Esophagus squamous epithelium (tissue), 4 donors: ENCODE measurements at regions not wholly inside any gene's neighbourhood (a gene's known extent, or its start where the extent isn't known, plus 50 kb on each side); places are given as distances from the start of the nearest gene placed in this dataset.

ENCODE experiments used
- POLR2A ChIP-seq, 4 donors: fragments of 450-650 bp; IDR thresholded peaks; one replicate each; pipeline ENCODE4 v1.6.1; 2017; ENCODE audit warnings: antibody characterized with exemption in 4 of 4, mild to moderate bottlenecking in 4 of 4, moderate library complexity in 3 of 4
- TF ChIP-seq, protein P1 (sequence below), 6 experiments: fragments of 450-650 bp in 4 of 6; fragments of 200-600 bp in 2 of 6; sonication (generic) in 2 of 6; IDR thresholded peaks; one replicate each; pipeline ENCODE4 v1.5.1; 2016 to 2019; ENCODE audit warnings: antibody characterized with exemption in 6 of 6, mild to moderate bottlenecking in 4 of 6, moderate library complexity in 4 of 6

DNA sequence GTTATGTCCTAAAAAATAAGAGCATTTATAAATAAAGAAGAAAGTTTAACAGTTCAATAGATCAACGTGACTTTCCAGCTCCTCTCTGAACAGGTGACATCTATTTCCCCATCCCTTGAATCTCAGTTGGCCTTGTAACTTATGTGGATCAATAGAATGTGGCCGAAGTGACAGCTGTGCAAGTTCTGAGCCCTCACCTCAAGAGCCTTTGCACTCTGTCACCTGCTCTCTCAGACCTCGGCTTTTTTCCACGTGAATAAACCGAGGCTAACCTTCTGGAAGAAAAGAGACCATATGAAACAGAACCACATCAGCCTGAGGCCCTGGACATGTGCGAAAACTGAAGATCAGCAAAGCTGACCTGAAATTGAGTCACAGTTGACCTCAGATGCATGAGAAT is 253.0 kb downstream of the DAD1 start:
- TF ChIP-seq, protein P1, sequence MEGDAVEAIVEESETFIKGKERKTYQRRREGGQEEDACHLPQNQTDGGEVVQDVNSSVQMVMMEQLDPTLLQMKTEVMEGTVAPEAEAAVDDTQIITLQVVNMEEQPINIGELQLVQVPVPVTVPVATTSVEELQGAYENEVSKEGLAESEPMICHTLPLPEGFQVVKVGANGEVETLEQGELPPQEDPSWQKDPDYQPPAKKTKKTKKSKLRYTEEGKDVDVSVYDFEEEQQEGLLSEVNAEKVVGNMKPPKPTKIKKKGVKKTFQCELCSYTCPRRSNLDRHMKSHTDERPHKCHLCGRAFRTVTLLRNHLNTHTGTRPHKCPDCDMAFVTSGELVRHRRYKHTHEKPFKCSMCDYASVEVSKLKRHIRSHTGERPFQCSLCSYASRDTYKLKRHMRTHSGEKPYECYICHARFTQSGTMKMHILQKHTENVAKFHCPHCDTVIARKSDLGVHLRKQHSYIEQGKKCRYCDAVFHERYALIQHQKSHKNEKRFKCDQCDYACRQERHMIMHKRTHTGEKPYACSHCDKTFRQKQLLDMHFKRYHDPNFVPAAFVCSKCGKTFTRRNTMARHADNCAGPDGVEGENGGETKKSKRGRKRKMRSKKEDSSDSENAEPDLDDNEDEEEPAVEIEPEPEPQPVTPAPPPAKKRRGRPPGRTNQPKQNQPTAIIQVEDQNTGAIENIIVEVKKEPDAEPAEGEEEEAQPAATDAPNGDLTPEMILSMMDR (IDR thresholded peaks at IDR 0.05): no peak
- TF ChIP-seq POLR2A (IDR thresholded peaks at IDR 0.05): no peak
